ENCODE measurements at regions not wholly inside any gene's neighbourhood (a gene's known extent, or its start where the extent isn't known, plus 50 kb on each side); places are given as distances from the start of the nearest gene placed in this dataset.

DNA sequence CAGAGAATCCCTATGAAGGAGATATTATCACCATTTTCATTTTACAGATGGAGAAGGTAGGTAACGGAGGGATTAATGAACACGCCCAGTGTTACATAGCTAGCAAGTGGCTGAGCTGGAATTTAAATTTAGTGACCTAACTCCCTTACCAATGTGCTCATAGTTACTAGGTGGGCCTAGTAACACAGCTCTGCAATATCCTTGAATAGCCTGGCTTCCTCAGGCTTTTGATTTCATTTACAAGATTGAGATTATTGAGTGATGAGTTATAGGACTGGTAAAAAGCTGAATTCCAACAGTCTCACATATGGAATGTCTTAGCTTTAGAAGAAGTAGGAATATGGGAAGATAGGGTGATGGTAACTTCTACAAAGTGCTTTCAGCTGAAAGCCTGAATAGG, 336.3 kb upstream of the KIF2A start:
- no peak for DNase-seq

DNA sequence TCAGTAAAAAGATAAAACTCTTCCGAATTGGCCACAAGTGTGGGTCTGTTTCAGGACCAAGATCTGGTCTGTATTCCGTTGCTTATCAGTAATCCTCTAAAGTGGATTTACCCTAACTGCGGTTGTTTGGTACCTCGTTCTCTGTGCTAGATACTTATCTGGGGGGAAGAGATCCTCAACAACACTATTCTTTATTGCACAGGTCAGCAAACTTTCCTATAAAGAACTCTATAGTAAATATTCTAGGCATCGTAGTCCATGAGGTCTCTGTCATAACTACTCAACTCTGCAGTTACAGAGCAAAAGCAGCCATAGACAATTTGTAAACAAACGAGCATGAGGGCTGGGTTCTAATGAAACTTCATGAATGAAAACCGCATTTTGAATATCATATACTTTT, 335.8 kb upstream of the KIF2A start:
- DNase-seq, result no peak

DNA sequence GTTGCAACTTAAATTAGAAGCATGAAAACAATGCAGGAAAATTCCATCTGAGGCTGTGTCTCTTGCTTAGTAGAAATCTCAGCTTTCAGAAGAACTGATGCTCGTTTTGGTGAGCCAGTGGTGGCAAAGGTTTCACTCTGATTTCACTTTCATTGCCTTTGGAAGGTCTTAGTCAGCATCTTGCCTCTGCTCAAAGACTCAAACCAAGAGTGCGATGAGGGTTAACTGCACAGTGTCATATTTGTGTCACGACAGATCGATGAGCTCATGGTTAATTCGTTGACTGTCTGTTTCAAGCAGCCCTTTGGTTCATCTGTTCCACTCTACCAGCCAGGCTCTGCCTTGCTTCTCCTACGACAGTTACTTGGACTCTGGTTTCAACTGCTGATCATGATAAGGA, 331.3 kb upstream of the KIF2A start:
- no peak for DNase-seq

DNA sequence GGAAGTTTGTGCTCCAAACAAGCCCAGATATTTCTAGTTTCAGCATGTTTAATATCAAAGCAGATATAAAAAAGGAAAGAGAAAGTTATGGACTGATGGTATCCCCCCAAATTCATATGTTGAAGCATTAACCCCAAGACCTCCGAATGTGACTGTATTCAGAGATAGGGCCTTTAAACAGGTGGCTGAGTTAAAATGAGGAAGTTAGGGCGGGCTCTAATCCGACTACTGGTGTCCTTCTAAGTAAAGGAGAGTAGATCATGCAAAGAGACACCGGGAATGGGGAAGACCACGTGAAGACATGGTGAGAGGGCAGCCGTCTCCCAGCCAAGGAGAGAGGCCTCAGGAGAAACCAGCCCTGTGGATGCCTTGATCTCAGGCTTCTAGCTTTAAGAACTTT, 324.1 kb upstream of the KIF2A start:
- DNase-seq, result peak; percentile 66

DNA sequence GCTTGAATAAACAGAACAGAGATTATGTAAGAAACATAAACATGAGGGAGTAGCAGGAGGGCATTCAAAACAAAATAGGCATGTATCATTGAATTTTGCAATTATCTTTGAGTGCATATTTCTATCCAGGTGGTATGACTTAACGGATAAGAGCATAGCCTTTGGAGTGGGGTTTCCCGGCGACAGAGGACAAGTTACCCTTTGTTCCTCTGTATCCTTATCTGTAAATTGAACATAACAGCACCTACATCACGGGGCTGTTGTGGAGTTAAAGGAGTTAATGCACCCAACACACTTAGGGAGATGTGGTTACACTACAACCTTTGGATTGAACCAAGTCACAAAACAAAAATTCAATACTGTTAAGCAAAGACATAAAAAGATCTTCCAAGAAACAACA, 314.6 kb upstream of the KIF2A start:
- no peak for DNase-seq

DNA sequence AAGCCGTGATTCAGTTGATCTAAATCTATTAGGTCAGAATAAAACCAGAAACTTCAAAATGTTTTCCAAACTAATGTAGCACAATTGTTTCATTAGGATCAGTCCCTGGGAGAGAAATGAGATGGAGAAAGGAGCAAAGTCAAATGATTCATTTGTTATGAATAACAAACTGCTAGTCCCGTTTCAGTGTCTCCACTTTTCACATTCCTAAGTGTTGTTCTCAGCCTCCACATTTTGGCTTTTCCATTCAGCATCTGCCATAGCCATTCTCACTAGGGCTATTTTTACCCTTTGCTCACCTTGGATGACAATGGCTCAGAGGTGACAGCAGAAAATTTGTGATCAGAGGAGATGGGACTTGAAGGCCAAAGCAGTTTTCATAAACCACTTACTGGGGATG, 314.1 kb upstream of the KIF2A start:
- no peak for DNase-seq

DNA sequence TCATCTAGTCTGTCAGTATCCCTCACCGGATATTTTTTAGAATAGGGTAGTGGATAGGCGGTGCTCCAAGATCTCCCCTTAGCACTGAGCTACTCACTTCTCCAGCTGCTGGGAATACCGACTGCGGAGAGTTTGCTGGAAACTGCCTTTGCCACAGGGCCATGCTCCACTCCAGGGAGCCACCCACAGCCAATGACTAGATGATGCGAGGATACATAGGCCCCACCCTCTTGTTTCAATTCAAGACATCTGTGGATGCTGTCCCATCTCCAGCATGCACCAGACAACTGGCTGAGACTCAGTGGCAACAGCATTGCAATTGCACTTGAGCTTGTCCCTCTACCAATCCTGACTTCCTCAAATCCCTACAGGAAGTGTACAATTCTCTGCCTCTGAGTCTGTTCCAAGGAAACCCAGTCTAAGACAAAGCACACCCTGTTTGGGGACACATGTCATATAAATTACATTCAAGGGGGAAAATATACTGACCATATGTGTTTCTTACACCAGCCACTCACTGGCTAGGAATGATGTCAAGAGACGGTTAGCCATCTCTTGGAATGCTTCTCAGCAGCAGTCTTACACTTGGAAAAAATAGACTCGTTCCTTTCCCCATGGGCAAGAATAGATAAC, 312.6 kb upstream of the KIF2A start:
- DNase-seq, result no peak

DNA sequence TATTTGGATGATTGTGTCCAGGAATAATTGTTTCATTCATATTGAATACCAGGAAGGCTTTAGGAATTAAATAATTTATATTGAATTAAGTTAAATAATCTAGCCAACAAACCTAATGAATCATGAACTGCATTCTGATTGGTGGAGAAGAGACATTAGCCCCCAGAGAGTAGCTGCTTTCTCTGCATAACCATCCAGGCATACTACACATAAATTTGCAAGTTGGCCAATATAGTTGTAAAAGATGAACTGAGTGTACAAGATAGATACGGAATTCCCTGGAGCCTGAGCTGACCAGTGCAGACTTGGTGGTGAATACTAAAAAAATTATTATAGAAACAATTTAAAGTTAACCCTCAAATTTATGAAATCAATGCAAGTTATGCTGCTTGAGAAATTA, 311.8 kb upstream of the KIF2A start:
- DNase-seq, result no peak

DNA sequence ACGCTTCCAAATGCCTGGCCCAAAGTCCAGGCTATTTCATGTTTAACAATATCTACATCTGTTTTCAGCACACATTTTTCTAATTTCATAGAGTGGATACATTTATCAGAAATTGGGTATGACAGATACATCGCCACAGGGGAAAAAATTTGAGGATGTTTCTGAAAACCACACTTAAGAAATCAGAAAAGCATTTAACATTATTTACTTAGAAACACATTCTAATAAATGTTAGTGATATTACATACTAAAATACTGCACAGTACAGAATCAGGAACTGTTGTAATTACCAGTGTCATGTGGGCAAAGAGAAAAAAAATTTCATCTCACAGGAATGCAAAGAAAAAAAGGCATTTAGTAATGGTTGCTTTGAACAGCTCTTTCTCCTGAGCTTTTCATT, 310.5 kb upstream of the KIF2A start:
- no peak for DNase-seq

DNA sequence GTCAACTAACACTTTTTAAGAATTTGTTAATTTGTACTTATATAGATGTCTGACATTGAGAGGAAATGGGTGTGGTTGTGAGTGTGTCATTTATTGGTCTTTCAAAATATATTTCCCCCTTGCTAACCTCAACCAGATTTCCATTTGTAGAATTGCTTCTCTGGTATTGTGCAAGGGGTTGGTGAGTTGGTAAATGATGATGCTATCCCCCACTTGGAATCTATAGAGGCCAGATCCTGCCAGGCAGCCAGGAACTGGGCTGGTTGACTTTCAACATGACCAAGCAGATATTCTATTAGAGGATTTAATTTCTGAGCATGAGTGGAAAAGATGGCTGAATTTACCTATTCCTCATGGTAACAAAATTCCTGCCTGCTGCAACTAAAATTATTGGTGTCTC, 306.6 kb upstream of the KIF2A start:
- DNase-seq, result peak; percentile 13

DNA sequence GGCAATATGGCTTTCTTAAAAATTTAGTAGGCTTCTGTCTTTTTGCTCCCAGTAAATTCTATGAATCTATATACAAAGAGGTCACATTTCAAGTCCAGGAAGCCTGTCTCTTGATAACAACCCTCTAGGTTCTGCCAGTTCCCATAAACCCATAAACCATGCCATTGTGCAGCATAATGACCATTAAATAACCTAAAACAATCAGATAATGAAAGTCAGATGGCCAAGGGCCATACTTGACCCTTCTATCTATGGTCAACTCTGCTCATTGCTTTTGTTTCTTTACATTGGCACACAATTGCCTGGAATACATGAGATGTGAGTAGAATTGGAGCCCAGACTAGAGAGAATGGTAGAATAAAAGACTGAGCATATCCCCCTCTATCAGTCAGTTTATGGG, 305.4 kb upstream of the KIF2A start:
- no peak for DNase-seq

DNA sequence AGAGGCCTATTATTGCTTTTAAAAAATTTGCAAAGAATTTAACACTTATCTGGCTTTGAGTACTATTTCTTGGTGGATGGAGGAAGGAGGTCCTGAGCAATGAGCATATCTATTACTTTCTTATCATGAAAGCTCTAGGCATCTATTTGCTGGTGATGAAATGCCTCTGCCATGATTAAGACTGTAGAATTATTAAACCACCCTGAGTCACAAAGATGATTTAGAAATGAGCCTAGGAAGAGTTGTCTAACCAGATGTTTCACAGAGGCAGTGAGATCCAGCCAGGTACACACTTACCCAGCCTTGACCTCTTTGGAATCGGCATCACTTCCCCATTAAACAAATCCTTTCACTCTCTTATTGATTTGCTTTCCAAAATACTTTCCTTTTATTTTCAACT, 304.4 kb upstream of the KIF2A start:
- DNase-seq, result no peak

DNA sequence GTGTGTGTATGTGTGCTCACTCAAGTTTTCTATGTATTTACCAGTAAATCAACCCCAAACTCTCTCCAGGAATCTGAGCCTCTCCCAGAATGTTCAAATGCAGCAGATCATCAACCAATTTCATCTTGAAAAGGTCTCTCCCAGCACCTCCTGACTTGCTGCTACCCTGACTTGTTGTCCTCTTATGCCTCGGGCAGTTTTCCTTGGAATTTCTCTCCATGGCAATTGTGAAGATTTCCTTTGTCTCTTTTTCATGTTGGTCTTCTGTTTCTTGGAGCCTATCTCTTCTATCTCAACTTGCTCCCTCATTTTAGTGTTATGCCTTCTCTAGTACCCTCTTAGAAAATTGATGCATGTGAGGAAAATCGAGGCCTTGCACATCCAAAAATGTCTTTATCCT, 303.6 kb upstream of the KIF2A start:
- no peak for DNase-seq

DNA sequence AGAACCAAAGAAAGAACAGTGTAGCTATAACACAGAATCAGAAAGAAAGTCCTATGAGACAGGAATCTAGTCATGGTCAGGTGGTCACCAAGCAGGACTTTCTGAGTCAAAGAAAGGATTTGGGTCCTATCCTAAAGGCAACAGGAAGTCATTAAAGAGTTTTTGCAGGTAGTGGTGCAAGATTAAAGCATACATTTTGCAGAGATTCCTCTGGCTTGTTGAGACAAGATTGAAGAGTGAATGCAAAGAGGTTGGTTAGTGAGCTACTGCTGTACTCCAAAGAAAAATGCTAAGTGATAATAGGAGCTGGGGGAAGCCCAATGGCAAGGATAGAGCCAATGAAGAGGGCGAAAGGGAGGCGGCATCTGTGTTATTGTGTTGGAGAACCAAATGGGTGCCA, 300.5 kb upstream of the KIF2A start:
- no peak for DNase-seq

DNA sequence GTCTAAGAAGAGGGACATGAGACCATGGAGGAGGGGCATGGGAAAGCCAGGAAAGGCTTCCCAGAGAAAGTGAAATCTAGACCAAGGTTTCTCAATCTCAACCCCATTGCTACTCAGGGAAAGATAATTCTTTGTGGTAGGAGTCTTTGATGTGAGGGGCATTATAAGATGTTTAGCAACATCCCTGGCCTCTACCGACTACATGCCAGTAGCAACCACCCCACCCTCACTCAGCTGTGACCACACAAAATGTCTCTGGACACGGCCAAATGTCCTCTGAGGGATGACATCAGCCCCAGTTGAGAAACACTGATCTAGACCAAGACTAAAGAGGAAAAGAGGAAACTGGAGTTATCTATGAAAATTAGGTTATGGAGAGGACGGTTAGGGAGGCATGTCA, 298.5 kb upstream of the KIF2A start:
- DNase-seq, result peak; percentile 31

DNA sequence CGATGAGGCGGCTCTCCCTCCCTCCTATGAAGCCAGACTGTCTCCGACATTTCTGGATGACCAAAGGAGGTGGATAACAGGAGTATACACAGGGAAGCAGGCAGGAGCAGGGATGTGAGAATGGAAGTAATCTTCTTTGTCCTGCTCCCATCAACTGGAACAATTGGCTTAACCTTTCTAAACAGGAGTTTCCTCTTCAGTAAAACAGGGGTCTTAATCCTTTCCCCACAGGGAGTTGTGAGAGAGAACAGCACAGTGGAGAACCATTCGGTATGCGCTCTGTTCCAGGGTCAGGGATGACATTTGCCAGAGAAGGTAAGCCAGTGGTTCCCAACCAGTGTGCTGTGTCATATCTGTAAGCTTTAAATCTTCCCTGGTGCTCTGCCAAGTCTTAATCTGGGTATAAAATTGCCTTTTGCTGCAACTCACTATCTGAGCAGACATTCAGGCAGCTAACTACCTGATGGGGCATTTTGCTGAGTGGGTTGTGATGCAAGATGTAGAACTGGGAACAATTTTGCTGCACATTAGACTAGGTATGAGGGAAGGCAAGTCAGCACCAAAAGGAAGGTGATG, 294.8 kb upstream of the KIF2A start:
- no peak for DNase-seq

DNA sequence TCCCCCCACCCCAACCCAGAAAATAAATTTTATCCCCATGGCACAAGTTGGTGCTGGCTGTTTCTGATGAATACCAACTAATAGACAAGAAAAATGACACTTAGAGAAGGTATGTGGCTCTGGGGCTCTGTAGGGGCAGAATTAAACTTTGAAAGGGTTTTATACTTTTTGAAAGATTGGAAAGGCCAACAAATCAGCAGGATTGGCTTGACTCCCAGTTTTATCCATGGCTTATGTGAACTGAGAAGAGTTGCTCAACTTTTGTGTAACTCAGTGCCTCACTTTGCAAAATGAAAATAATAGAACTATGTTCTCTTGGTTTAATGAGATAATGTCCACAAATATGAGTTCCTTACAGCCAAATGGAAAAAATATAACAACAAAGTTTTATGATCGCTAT, 288.9 kb upstream of the KIF2A start:
- DNase-seq, result no peak

DNA sequence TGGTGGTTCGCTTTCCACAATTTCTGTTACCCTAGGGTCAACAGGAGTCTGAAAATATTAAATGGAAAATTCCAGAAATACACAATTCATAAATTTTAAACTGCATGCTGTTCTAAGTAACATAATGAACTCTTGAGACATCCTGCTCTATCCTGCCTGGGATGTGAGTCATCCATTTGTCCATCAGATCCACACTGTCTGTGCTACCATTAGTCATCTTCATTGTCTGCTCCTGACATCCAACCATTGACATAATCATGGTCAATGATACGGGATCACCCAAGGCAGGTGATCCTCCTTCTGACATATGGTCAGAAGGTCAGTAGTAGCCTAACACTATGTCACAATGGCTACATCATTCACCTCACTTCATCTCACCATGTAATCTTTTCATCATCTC, 276.7 kb upstream of the KIF2A start:
- no peak for DNase-seq

DNA sequence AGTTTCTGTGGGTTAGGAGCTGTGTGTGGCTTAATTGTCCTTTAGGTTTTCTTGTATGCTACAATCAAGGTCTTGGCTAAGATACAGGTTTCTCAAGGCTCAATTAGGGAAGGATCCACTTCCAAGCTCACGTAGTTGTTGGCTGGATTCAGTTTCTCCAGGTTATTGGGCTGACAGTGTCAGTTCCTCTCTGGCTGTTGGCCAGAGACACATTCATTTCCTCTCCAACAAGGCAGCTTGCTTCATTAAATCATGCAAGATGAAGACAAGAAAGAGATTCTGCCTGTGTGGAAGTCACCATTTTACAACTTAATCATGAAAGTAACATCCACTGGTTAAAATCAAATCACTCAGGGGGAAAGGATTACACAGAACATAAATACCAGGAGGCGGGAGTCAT, 275.7 kb upstream of the KIF2A start:
- no peak for DNase-seq

DNA sequence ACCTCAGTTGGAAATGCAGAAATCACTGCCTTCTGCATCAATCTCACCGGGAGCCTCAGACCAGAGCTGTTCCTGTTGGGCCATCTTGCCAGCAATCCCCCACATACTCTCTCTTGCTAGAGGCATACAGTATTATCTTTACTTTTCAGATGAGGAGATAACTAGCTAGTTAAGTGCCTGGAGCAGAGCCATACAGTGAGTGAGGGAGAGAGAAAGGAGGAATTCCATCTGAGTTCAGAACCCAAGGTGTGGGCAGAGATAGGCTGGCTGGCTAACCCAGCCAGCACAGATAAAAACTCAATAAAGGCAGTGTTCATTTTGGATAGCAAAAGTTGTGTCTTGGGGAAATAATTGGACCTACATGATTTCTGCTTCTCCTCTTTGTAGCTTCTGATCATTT, 268.0 kb upstream of the KIF2A start:
- DNase-seq, result peak; percentile 5

DNA sequence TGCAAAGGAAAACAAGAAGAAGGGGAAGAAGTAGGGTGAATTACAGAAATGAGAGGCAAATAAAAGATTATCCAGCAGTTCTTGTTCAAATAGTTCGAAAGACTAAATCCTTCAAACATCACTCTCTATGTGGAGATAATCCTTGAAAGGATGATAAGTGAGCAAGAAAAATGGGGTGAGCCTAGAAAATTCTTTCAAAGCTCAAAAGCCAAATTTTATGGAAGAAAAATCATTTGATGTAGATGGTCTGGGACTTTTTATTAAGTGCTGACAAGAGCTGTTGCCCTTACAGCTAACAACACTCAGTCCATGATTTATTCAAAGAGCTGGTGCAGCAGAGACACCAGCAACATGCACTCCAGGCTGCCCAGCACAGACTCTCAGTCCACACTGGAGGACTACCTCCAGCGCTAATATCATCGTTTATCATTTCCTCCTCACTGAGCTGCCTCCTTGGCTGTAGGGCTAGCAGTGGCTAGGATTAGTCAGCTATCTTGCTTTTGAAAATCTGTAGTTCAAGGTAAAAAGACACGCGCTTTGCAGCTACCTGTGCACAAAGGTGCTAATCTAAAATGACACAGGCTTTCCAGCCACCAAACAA, 264.8 kb upstream of the KIF2A start:
- DNase-seq, result no peak

DNA sequence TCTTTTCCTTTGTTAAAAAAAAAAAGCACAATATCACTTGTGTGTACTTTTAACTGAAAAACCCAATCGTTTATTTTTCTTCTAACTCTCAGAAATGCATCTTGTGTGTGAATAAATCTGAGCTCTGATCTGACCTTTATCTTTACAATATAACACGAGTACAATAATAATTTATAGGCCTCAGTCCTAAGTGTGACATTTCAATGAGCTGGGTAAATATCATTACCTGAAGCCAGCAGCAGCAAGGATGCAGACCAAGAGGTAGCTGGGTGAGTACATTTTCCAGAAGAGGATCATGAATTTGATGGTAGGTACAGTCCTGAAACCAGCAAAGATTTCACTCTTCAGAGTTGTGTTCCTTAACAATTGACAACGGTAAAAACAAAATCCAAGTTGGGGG, 264.0 kb upstream of the KIF2A start:
- no peak for DNase-seq

DNA sequence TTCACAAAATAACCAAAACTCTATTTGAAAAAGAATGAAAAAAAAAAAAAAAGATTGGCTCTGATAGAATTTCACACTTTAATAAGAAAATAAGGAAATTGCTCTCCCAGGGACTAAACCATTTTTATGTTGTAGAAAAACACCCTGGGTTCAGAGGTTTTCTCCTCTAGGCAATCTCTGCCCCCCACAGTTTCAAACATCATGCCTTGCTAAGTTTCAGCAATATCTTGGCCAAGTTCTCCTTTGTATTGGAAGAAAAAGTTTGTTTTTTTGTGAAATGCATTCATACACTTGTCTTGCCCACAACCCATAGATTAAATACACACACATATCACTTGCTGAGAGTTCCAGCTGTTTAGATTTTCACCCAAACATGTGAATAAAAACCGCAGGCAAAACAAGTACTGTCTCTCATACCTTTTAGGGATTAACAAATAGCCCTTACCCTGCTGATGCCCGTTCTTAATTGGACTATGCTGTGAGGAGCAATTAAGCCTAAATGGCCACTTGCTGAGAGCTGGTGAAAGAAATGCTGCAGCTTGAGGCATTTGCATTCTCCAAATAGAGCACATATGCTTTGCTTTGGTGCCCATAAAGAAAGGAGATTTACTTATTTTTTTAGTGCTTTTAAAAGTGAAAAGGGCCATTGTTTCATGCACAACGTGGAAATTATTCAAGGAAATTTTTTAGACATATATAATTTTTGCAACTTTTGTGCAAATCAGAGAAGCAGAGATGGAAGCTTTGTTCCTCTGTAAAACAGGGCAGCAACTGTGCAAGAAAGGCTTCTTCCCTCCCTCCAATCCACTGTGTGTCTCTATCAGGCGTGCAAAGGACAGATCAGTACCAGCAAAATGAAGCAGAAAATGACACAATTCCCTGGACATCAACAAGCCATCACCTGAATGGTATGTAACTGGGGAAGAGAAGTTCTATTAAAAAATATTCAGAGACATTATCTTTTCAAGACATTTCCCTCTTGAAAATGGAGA, 262.4 kb upstream of the KIF2A start:
- no peak for DNase-seq

DNA sequence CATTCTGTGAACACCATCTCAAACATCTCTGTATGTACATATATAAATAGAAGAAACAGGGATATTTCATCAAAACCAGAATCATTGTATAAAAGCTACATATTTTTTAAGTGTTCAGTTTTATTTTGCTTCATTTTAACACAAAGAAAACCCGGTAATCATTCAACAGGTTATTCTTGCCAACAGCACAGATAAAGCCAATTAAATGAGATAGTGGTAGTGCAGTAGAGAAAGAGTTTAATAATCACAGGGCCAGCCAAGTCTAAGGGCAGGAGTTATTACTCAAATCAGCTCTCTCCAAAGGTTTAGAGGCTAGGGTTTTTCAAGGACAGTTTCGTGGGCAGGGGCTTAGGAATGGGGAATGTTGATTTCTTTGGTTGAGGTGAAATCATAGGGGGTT, 261.0 kb upstream of the KIF2A start:
- no peak for DNase-seq

All from hematopoietic multipotent progenitor cell treated with erythropoietin and hydrocortisone succinate and interleukin-3 and kit ligand, for 4 days (in vitro differentiated cells).